ENCODE measurements at regions not wholly inside any gene's neighbourhood (a gene's known extent, or its start where the extent isn't known, plus 50 kb on each side); places are given as distances from the start of the nearest gene placed in this dataset.

DNA sequence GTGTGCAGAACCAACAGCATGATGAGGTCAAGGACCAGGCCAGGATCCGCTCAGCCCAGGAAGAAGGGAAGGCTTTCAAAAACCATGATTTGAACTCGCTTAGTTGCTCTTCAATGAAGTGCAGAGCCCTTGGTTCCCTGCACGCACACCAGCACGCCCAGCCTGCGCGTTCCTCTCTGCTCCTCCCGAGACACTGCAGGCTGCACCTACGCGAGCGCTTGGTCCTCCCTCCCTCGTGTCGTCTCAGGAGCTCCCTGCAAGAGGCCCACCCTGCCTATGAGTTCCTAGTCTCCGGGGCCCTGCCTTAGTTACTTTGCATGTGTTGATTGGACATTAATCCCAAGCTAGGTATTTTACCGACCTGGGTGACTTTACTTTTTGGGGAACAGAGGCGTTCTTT, 132.9 kb upstream of the TNRC6C start:
- Mint-ChIP-seq H3K4me3 (no peak overlapping the region), H3K27me3 (ENCODE audit: low read depth) (no peaks in the 10 kb centered on the region), H3K4me1 (ENCODE audit: low read depth) (peaks cover 15% of the 10 kb centered on the region), H3K27ac (no peak overlapping the region), H3K36me3 (ENCODE audit: low read depth) (no peaks in the 10 kb centered on the region), H3K9me3 (no peaks in the 10 kb centered on the region)
- CTCF ChIA-PET: interaction anchor here (1.1 kb wide), 1 partner anchor 193 kb away, joined by 3 read pairs; no protein-coding TSS in a partner anchor
- intact Hi-C loops (cut with micrococcal nuclease): no loop called here
- DNase-seq: no peak

- CTCF ChIA-PET: interaction anchor here (1.1 kb wide), 1 partner anchor 193 kb away, joined by 3 read pairs; no protein-coding TSS in a partner anchor
- Mint-ChIP-seq H3K27me3 (ENCODE audit: low read depth) (no peaks in the 10 kb centered on the region), H3K9me3 (no peaks in the 10 kb centered on the region), H3K4me3 (no peak overlapping the region), H3K4me1 (ENCODE audit: low read depth) (peaks cover 18% of the 10 kb centered on the region), H3K27ac (no peak overlapping the region), H3K36me3 (ENCODE audit: low read depth) (no peaks in the 10 kb centered on the region)
- intact Hi-C loops (cut with micrococcal nuclease): no loop called here
- DNase-seq: no peak
Measured at GRCh38 chr17:77826132-77826873, 132.2 kb upstream of the TNRC6C start.

GRCh38 chr17:77827039-77827438, 131.5 kb upstream of the TNRC6C start:
- no peaks in the 10 kb centered on the region for H3K27me3 Mint-ChIP-seq (ENCODE audit: low read depth)
- no peak overlapping the region for H3K27ac Mint-ChIP-seq
- peaks cover 21% of the 10 kb centered on the region for H3K4me1 Mint-ChIP-seq (ENCODE audit: low read depth)
- intact Hi-C loops (cut with micrococcal nuclease): no loop called here
- H3K36me3 Mint-ChIP-seq (ENCODE audit: low read depth): no peaks in the 10 kb centered on the region
- CTCF ChIA-PET: no interaction called here
- no peak for DNase-seq
- no peak overlapping the region for H3K4me3 Mint-ChIP-seq
- no peaks in the 10 kb centered on the region for H3K9me3 Mint-ChIP-seq

DNA sequence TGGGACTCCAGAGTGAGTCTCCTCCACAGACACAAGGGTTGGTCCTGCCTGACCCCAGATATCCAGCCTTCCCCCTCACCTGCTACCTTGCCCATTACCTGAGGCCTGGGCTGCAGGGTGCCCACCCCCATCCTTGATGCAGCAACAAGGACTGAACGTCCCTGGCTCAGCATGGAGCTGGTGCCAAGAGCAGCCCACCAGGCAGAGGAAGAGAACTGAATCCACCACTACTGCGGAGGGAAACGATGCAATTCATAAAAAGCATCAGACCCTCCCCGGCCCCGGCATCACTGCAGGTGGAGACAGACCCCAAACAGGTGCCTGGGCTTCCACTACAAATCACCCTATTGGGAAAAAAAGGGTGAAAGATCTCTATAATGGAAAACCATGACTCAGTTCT, 131.0 kb upstream of the TNRC6C start:
- no peak for DNase-seq
- intact Hi-C loops (cut with micrococcal nuclease): no loop called here
- Mint-ChIP-seq H3K9me3 (no peaks in the 10 kb centered on the region), H3K4me3 (no peak overlapping the region), H3K27me3 (ENCODE audit: low read depth) (no peaks in the 10 kb centered on the region), H3K36me3 (ENCODE audit: low read depth) (no peaks in the 10 kb centered on the region), H3K4me1 (ENCODE audit: low read depth) (peaks cover 21% of the 10 kb centered on the region), H3K27ac (no peak overlapping the region)
- CTCF ChIA-PET: no interaction called here

DNA sequence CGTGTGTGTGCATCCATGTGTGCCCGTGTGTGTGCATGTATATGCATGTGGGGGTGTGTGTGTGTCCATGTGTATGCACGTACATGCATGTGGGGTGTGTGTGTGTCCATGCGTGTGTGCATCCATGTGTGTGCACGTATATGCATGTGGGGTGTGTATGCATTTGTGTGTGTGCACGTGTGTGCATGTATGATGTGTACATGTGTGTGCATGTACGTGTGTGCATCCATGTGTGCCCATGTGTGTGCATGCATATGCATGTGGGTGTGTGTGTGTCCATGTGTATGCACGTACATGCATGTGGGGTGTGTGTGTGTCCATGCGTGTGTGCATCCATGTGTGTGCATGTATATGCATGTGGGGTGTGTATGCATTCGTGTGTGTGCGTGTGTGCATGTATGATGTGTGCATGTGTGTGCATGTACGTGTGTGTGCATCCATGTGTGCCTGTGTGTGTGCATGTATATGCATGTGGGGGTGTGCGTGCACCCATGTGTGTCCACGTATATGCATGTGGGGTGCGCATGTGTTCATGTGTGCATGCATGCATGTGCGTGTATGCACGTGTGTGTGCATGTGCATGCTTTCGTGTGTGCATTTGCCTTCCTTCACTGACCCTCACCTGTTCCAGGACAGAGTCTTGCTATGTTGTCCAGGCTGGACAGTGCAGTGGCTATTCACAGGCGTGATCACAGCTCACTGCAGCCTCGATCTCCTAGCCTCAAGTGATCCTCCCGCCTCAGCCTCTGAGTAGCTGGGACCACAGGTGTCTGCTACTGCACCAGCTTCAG, 129.6 kb upstream of the TNRC6C start:
- DNase-seq: no peak
- H3K4me1 Mint-ChIP-seq (ENCODE audit: low read depth): peaks cover 25% of the 10 kb centered on the region
- CTCF ChIA-PET: interaction anchor here (0.9 kb wide), 1 partner anchor 184 kb away, joined by 3 read pairs; no protein-coding TSS in a partner anchor
- H3K4me3 Mint-ChIP-seq: no peak overlapping the region
- no peak overlapping the region for H3K27ac Mint-ChIP-seq
- intact Hi-C loops (cut with micrococcal nuclease): no loop called here
- no peaks in the 10 kb centered on the region for H3K36me3 Mint-ChIP-seq (ENCODE audit: low read depth)
- H3K27me3 Mint-ChIP-seq (ENCODE audit: low read depth): peaks cover 1% of the 10 kb centered on the region
- no peaks in the 10 kb centered on the region for H3K9me3 Mint-ChIP-seq

DNA sequence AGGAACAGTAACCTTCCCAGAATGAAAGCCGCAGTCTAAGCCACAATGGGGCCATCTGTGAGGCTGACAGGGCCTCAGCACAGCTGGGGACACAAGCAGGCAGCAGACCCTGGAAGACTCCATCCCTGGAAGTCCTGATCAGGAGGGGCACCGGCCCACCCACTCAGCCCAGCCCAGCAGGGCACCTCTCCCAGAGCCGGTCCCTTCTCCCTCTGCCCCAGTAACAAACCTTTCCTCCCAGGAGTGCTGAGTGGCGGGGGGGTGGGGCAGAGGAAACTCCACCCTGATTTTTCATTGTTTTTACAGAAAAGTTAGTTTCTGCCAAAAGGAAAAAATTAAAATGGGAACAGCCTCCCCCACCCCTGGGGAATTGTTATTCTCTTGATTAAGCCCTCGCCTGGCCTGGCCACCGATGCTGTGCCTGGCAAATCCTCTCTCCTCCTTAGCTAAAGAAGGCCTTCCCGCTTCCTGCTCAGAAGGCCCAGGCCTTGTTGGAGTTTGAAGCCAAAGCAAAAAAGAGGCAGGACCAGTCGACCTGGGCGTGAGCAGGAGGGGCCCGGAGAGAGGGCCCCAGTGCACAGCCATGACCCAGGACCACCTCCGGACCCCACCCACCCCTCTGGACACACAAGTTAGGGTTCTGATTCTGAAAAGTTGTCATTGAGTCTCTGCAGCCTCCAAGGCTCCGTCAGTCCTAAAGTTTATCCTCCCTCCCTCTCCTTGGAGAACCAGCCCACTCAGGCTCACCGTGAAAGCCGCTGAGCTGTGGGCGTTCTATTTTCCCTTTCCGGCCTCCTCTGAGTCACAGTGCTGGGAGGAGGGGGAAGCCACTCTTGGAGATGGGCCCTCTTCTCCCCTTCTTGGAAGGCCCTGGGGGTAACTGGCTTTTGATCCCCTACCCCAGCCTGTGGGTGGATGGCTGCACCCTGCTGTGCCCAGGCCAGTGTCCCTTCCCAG, 128.4 kb upstream of the TNRC6C start:
- H3K36me3 Mint-ChIP-seq (ENCODE audit: low read depth): no peaks in the 10 kb centered on the region
- DNase-seq: peak; percentile 4
- no peak overlapping the region for H3K27ac Mint-ChIP-seq
- intact Hi-C loops (cut with micrococcal nuclease): no loop called here
- peaks cover 1% of the 10 kb centered on the region for H3K27me3 Mint-ChIP-seq (ENCODE audit: low read depth)
- no peaks in the 10 kb centered on the region for H3K9me3 Mint-ChIP-seq
- peaks cover 36% of the 10 kb centered on the region for H3K4me1 Mint-ChIP-seq (ENCODE audit: low read depth)
- no peak overlapping the region for H3K4me3 Mint-ChIP-seq
- CTCF ChIA-PET: interaction anchor here (0.9 kb wide), 1 partner anchor 183 kb away, joined by 3 read pairs; no protein-coding TSS in a partner anchor

GRCh38 chr17:77830816-77831473, 127.6 kb upstream of the TNRC6C start:
- Mint-ChIP-seq H3K27ac (no peak overlapping the region), H3K9me3 (no peaks in the 10 kb centered on the region), H3K27me3 (ENCODE audit: low read depth) (peaks cover 1% of the 10 kb centered on the region), H3K4me1 (ENCODE audit: low read depth) (peaks cover 36% of the 10 kb centered on the region), H3K4me3 (no peak overlapping the region), H3K36me3 (ENCODE audit: low read depth) (no peaks in the 10 kb centered on the region)
- intact Hi-C loops (cut with micrococcal nuclease): no loop called here
- DNase-seq: peak; percentile 4
- CTCF ChIA-PET: no interaction called here

GRCh38 chr17:77831474-77832179, 126.9 kb upstream of the TNRC6C start:
- CTCF ChIA-PET: no interaction called here
- H3K9me3 Mint-ChIP-seq: no peaks in the 10 kb centered on the region
- peaks cover 41% of the 10 kb centered on the region for H3K4me1 Mint-ChIP-seq (ENCODE audit: low read depth)
- intact Hi-C loops (cut with micrococcal nuclease): no loop called here
- no peak overlapping the region for H3K27ac Mint-ChIP-seq
- no peak overlapping the region for H3K4me3 Mint-ChIP-seq
- no peaks in the 10 kb centered on the region for H3K36me3 Mint-ChIP-seq (ENCODE audit: low read depth)
- peaks cover 1% of the 10 kb centered on the region for H3K27me3 Mint-ChIP-seq (ENCODE audit: low read depth)
- peak; percentile 1 for DNase-seq

- CTCF ChIA-PET: no interaction called here
- H3K27me3 Mint-ChIP-seq (ENCODE audit: low read depth): peaks cover 1% of the 10 kb centered on the region
- H3K36me3 Mint-ChIP-seq (ENCODE audit: low read depth): no peaks in the 10 kb centered on the region
- no peak overlapping the region for H3K27ac Mint-ChIP-seq
- DNase-seq: peak; percentile 1
- H3K4me3 Mint-ChIP-seq: no peak overlapping the region
- peaks cover 46% of the 10 kb centered on the region for H3K4me1 Mint-ChIP-seq (ENCODE audit: low read depth)
- intact Hi-C loops (cut with micrococcal nuclease): no loop called here
- no peaks in the 10 kb centered on the region for H3K9me3 Mint-ChIP-seq
Measured at GRCh38 chr17:77832180-77832560, 126.3 kb upstream of the TNRC6C start.

DNA sequence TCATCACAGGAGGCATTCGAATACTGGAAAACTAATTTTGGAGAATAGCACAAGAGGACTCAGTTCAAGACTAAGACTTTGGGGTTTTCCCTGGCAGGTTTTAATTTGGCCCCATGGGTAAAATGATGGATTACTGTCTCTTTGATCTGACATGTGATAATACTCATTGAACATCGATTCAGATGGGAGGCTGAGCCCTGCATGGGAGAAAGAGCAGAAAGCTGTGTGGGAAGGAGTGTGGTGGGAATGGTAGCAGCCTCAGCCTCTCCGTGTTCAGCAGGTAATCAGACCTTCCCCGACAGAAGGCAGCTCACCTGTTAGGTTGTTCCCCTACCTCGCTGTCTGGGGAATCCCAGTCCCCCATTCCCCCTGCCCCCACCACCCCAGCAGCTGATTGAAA, 124.7 kb upstream of the TNRC6C start:
- CTCF ChIA-PET: no interaction called here
- Mint-ChIP-seq H3K4me1 (ENCODE audit: low read depth) (peaks cover 55% of the 10 kb centered on the region), H3K9me3 (no peaks in the 10 kb centered on the region), H3K36me3 (ENCODE audit: low read depth) (no peaks in the 10 kb centered on the region), H3K4me3 (no peak overlapping the region), H3K27me3 (ENCODE audit: low read depth) (peaks cover 1% of the 10 kb centered on the region), H3K27ac (no peak overlapping the region)
- intact Hi-C loops (cut with micrococcal nuclease): no loop called here
- DNase-seq: no peak

All from activated naive CD4-positive, alpha-beta T cell treated with anti-CD3 and anti-CD28 coated beads for 36 hours (primary cell).